ENCODE measurements at regions not wholly inside any gene's neighbourhood (a gene's known extent, or its start where the extent isn't known, plus 50 kb on each side); places are given as distances from the start of the nearest gene placed in this dataset.

DNA sequence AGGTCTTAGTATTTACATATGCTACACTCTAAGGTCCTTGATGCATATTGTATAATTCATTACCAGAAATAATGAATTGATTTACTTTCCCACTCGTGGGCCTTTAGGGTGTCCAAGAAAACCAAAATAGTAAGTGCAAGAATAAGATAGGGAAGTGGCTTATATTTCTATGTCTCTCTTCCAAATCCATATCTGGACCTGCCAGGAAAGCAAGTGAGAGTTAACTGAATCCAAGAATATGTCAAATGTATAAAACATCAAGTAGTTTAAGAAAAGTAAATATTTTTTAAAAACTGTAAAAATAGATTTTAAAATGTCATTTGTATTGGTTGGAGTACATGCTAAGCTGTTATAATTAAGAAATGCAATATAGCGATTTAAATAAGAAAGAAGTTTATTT, 1072.1 kb downstream of the OTOL1 start:
- H3K4me3 ChIP-seq = no peak overlapping the region
- no peak overlapping the region for H3K4me2 ChIP-seq (ENCODE audit: control insufficient read depth, insufficient read depth)
- intact Hi-C loops (cut with micrococcal nuclease; ENCODE audit: unreplicated experiment) = no loop called here
- in situ Hi-C loops (cut with MboI) = no loop called here
- ATAC-seq = no peak
- no peaks in the 10 kb centered on the region for H3K27me3 ChIP-seq (replicated peaks in 1 of 2; ENCODE audit: control insufficient read depth in 2 of 2, insufficient read depth in 2 of 2, low read length in 1 of 2)
- RAD21 ChIA-PET (ENCODE audit: unreplicated experiment) = no interaction called here
- no peaks in the 10 kb centered on the region for H3K79me2 ChIP-seq (ENCODE audit: control insufficient read depth, insufficient read depth, low read length)
- SMC1A ChIA-PET (ENCODE audit: uncharacterized antibody, unreplicated experiment) = interaction anchor here (1.1 kb wide), 2 partner anchors 14 to 18 kb away, joined by 3 read pairs; no protein-coding TSS in a partner anchor
- no peak overlapping the region for H2AFZ ChIP-seq (ENCODE audit: control insufficient read depth, low read depth, low read length)
- H3K27ac ChIP-seq (ENCODE audit: control insufficient read depth, insufficient read depth) = no peak overlapping the region
- no peaks in the 10 kb centered on the region for H3K36me3 ChIP-seq (ENCODE audit: control insufficient read depth in 2 of 2, insufficient read depth in 2 of 2, low read length in 1 of 2)
- WGBS (ENCODE audit: insufficient coverage, insufficient replicate concordance, low lambda C conversion rate, missing lambda C conversion rate) = 45% methylated on average over 2 of the region's 2 CpGs
- FAIRE-seq = no peak
- no peaks in the 10 kb centered on the region for H3K4me1 ChIP-seq (ENCODE audit: control insufficient read depth, insufficient read depth, low read length)
- DNase-seq (ENCODE audit: low read depth, low spot score) = no peak
- H3K9ac ChIP-seq (ENCODE audit: control insufficient read depth, insufficient read depth, low read length) = no peak overlapping the region
- H4K20me1 ChIP-seq (ENCODE audit: control insufficient read depth, insufficient read depth) = no peaks in the 10 kb centered on the region
- no peaks in the 10 kb centered on the region for H3K9me3 ChIP-seq (replicated peaks; ENCODE audit: control insufficient read depth, insufficient read depth, low read length)
- BruUV-seq (replicated peaks) = no TSS peak
- CTCF ChIA-PET = no interaction called here
- POLR2A ChIA-PET = no interaction called here
- TF ChIP-seq, protein P1, sequence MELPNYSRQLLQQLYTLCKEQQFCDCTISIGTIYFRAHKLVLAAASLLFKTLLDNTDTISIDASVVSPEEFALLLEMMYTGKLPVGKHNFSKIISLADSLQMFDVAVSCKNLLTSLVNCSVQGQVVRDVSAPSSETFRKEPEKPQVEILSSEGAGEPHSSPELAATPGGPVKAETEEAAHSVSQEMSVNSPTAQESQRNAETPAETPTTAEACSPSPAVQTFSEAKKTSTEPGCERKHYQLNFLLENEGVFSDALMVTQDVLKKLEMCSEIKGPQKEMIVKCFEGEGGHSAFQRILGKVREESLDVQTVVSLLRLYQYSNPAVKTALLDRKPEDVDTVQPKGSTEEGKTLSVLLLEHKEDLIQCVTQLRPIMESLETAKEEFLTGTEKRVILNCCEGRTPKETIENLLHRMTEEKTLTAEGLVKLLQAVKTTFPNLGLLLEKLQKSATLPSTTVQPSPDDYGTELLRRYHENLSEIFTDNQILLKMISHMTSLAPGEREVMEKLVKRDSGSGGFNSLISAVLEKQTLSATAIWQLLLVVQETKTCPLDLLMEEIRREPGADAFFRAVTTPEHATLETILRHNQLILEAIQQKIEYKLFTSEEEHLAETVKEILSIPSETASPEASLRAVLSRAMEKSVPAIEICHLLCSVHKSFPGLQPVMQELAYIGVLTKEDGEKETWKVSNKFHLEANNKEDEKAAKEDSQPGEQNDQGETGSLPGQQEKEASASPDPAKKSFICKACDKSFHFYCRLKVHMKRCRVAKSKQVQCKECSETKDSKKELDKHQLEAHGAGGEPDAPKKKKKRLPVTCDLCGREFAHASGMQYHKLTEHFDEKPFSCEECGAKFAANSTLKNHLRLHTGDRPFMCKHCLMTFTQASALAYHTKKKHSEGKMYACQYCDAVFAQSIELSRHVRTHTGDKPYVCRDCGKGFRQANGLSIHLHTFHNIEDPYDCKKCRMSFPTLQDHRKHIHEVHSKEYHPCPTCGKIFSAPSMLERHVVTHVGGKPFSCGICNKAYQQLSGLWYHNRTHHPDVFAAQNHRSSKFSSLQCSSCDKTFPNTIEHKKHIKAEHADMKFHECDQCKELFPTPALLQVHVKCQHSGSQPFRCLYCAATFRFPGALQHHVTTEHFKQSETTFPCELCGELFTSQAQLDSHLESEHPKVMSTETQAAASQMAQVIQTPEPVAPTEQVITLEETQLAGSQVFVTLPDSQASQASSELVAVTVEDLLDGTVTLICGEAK (IDR thresholded peaks at IDR 0.05; ENCODE audit: borderline replicate concordance) = no peak
- TF ChIP-seq NFYB (IDR thresholded peaks at IDR 0.05; ENCODE audit: insufficient read depth, low read depth, low read length) = no peak
- TF ChIP-seq, protein P2, sequence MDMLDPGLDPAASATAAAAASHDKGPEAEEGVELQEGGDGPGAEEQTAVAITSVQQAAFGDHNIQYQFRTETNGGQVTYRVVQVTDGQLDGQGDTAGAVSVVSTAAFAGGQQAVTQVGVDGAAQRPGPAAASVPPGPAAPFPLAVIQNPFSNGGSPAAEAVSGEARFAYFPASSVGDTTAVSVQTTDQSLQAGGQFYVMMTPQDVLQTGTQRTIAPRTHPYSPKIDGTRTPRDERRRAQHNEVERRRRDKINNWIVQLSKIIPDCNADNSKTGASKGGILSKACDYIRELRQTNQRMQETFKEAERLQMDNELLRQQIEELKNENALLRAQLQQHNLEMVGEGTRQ (IDR thresholded peaks at IDR 0.05; ENCODE audit: borderline replicate concordance, low read depth, low read length) = no peak
- TF ChIP-seq SMAD5 (IDR thresholded peaks at IDR 0.05; ENCODE audit: low read depth) = no peak
- no peak for TF ChIP-seq YY1 (IDR thresholded peaks at IDR 0.05; ENCODE audit: low read depth, low read length)
- TF ChIP-seq, protein P3, sequence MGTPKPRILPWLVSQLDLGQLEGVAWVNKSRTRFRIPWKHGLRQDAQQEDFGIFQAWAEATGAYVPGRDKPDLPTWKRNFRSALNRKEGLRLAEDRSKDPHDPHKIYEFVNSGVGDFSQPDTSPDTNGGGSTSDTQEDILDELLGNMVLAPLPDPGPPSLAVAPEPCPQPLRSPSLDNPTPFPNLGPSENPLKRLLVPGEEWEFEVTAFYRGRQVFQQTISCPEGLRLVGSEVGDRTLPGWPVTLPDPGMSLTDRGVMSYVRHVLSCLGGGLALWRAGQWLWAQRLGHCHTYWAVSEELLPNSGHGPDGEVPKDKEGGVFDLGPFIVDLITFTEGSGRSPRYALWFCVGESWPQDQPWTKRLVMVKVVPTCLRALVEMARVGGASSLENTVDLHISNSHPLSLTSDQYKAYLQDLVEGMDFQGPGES (IDR thresholded peaks at IDR 0.05) = no peak
- TF ChIP-seq, protein P4, sequence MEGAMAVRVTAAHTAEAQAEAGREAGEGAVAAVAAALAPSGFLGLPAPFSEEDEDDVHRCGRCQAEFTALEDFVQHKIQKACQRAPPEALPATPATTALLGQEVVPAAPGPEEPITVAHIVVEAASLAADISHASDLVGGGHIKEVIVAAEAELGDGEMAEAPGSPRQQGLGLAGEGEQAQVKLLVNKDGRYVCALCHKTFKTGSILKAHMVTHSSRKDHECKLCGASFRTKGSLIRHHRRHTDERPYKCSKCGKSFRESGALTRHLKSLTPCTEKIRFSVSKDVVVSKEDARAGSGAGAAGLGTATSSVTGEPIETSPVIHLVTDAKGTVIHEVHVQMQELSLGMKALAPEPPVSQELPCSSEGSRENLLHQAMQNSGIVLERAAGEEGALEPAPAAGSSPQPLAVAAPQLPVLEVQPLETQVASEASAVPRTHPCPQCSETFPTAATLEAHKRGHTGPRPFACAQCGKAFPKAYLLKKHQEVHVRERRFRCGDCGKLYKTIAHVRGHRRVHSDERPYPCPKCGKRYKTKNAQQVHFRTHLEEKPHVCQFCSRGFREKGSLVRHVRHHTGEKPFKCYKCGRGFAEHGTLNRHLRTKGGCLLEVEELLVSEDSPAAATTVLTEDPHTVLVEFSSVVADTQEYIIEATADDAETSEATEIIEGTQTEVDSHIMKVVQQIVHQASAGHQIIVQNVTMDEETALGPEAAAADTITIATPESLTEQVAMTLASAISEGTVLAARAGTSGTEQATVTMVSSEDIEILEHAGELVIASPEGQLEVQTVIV (IDR thresholded peaks at IDR 0.05; ENCODE audit: borderline replicate concordance, partially characterized antibody) = no peak
- TF ChIP-seq, protein P5, sequence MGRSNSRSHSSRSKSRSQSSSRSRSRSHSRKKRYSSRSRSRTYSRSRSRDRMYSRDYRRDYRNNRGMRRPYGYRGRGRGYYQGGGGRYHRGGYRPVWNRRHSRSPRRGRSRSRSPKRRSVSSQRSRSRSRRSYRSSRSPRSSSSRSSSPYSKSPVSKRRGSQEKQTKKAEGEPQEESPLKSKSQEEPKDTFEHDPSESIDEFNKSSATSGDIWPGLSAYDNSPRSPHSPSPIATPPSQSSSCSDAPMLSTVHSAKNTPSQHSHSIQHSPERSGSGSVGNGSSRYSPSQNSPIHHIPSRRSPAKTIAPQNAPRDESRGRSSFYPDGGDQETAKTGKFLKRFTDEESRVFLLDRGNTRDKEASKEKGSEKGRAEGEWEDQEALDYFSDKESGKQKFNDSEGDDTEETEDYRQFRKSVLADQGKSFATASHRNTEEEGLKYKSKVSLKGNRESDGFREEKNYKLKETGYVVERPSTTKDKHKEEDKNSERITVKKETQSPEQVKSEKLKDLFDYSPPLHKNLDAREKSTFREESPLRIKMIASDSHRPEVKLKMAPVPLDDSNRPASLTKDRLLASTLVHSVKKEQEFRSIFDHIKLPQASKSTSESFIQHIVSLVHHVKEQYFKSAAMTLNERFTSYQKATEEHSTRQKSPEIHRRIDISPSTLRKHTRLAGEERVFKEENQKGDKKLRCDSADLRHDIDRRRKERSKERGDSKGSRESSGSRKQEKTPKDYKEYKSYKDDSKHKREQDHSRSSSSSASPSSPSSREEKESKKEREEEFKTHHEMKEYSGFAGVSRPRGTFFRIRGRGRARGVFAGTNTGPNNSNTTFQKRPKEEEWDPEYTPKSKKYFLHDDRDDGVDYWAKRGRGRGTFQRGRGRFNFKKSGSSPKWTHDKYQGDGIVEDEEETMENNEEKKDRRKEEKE (IDR thresholded peaks at IDR 0.05) = no peak
- TF ChIP-seq, protein P6, sequence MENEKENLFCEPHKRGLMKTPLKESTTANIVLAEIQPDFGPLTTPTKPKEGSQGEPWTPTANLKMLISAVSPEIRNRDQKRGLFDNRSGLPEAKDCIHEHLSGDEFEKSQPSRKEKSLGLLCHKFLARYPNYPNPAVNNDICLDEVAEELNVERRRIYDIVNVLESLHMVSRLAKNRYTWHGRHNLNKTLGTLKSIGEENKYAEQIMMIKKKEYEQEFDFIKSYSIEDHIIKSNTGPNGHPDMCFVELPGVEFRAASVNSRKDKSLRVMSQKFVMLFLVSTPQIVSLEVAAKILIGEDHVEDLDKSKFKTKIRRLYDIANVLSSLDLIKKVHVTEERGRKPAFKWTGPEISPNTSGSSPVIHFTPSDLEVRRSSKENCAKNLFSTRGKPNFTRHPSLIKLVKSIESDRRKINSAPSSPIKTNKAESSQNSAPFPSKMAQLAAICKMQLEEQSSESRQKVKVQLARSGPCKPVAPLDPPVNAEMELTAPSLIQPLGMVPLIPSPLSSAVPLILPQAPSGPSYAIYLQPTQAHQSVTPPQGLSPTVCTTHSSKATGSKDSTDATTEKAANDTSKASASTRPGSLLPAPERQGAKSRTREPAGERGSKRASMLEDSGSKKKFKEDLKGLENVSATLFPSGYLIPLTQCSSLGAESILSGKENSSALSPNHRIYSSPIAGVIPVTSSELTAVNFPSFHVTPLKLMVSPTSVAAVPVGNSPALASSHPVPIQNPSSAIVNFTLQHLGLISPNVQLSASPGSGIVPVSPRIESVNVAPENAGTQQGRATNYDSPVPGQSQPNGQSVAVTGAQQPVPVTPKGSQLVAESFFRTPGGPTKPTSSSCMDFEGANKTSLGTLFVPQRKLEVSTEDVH (IDR thresholded peaks at IDR 0.05; ENCODE audit: low read depth, partially characterized antibody) = no peak
